ENCODE measurements at regions not wholly inside any gene's neighbourhood (a gene's known extent, or its start where the extent isn't known, plus 50 kb on each side); places are given as distances from the start of the nearest gene placed in this dataset.

- Histone ChIP-seq H3K27ac (no peak overlapping the region), H3K4me3 (no peak overlapping the region), H3K27me3 (no peaks in the 10 kb centered on the region), H3K36me3 (no peaks in the 10 kb centered on the region), H3K9me3 (no peaks in the 10 kb centered on the region), H3K4me1 (no peaks in the 10 kb centered on the region)
- 90 to 96% methylated on average over 1 of the region's 1 CpG for WGBS, 2 donors
- no peak for DNase-seq
- intact Hi-C loops (cut with DNase I) = no loop called here
- TF ChIP-seq CTCF (IDR thresholded peaks at IDR 0.05) (no peak), POLR2A (IDR thresholded peaks at IDR 0.05) (no peak)
Measured at GRCh38 chr7:85829176-85829575, 642.3 kb upstream of the SEMA3D start.

DNA sequence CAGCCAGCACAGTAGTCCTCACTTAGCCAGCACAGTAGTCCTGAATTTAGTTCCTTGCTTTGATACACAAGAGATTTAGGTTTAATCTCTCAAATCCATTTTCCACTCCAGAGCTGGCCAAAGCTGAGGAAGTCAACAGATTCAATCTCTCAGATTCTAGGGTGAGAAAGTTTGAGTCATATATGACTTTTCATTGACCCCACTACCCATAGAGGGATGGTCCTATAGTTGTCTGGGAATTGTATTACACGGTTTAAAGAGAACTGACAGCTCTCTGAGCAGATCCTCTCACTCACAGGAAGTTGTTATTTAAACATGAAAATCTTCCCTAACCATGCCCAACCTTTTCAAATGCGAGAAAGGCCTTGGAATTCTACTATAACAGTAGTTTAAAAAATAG lies 641.8 kb upstream of the SEMA3D start:
- WGBS, 2 donors = 38 to 47% methylated on average over 2 of the region's 2 CpGs
- intact Hi-C loops (cut with DNase I) = no loop called here
- Histone ChIP-seq H3K4me1 (no peaks in the 10 kb centered on the region), H3K4me3 (no peak overlapping the region), H3K27ac (no peak overlapping the region), H3K36me3 (no peaks in the 10 kb centered on the region), H3K9me3 (no peaks in the 10 kb centered on the region), H3K27me3 (no peaks in the 10 kb centered on the region)
- TF ChIP-seq CTCF (IDR thresholded peaks at IDR 0.05) (no peak), POLR2A (IDR thresholded peaks at IDR 0.05) (no peak)
- DNase-seq = no peak

- Histone ChIP-seq H3K4me3 (no peak overlapping the region), H3K9me3 (no peaks in the 10 kb centered on the region), H3K27me3 (no peaks in the 10 kb centered on the region), H3K36me3 (no peaks in the 10 kb centered on the region), H3K27ac (no peak overlapping the region), H3K4me1 (no peaks in the 10 kb centered on the region)
- 69 to 70% methylated on average over 7 to 8 of the region's 8 CpGs for WGBS, 2 donors
- intact Hi-C loops (cut with DNase I) = no loop called here
- TF ChIP-seq POLR2A (IDR thresholded peaks at IDR 0.05) (no peak), CTCF (IDR thresholded peaks at IDR 0.05) (no peak)
- DNase-seq = no peak
Measured at GRCh38 chr7:85823396-85824080, 636.7 kb upstream of the SEMA3D start.

DNA sequence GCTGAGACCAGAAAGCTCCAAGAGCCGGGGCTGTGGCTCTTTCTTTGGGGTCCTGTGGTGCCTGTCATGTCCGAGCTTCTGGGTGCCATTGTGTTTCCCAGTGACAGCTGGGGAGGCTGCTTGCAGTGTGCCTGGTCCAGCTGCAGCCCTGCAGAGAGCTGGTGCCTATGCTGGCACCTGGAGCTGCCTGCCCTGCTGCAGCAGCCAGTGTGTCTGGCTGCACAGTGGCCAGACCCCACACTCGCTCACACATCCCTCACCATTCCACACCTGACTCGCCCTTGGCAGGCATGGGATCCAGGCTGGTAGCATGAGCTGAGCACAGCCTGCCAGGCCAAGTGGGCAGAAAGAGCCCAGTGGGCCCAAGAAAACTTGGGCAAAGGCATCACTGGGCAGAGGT lies 635.1 kb upstream of the SEMA3D start:
- H3K27me3 ChIP-seq = no peaks in the 10 kb centered on the region
- H3K4me3 ChIP-seq = no peak overlapping the region
- no peaks in the 10 kb centered on the region for H3K9me3 ChIP-seq
- intact Hi-C loops (cut with DNase I) = no loop called here
- DNase-seq = no peak
- 71% methylated on average over 1 of the region's 4 CpGs; no CpG with 5 or more reads in 1 of the 2 donors for WGBS, 2 donors
- H3K36me3 ChIP-seq = no peaks in the 10 kb centered on the region
- H3K4me1 ChIP-seq = no peaks in the 10 kb centered on the region
- H3K27ac ChIP-seq = no peak overlapping the region
- TF ChIP-seq POLR2A (IDR thresholded peaks at IDR 0.05) (no peak), CTCF (IDR thresholded peaks at IDR 0.05) (no peak)

DNA sequence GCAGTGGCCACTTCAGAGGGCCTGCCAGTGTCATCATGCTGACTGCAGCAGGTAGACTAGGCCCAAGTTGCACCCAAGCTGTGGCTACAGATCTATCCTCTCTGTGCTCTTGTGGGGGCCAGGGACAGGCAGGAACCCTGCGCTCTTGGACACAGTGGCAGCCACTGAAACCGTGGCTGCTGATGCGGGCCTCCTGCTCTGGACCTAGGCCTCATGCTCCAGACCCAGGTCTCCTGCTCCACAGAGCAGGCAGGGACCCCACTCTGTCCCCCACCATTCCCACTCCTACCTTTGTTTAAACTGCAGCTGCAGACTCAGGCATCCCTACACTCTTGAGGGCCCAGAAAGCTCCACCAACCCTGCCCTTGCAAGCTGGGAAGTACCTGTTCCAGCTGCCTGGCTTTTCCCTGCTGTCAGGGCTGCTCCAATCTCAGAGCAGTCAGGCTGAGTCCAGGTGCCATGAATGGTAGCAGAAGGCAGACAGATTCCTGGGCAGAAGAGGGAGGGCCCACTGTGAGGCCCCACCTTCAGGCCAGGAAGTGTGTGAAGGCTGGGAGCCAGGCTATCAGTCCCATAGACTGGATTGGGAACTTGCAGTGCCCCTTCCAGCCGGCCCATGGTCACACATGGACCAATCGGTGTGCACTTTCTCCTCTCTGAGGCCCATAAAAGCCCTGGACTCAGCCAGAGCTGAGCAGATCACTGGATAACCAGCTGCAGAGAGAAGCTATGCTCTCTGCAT lies 634.0 kb upstream of the SEMA3D start:
- intact Hi-C loops (cut with DNase I) = no loop called here
- Histone ChIP-seq H3K4me1 (no peaks in the 10 kb centered on the region), H3K27ac (no peak overlapping the region), H3K4me3 (no peak overlapping the region), H3K27me3 (no peaks in the 10 kb centered on the region), H3K36me3 (no peaks in the 10 kb centered on the region), H3K9me3 (no peaks in the 10 kb centered on the region)
- no peak for DNase-seq
- WGBS, 2 donors = 50% methylated on average over 1 of the region's 5 CpGs; no CpG with 5 or more reads in 1 of the 2 donors
- TF ChIP-seq POLR2A (IDR thresholded peaks at IDR 0.05) (no peak), CTCF (IDR thresholded peaks at IDR 0.05) (no peak)

Data from esophagus squamous epithelium (tissue), 5 donors.